NCI-H524 (cell line): ENCODE measurements at regions not wholly inside any gene's neighbourhood (a gene's known extent, or its start where the extent isn't known, plus 50 kb on each side); places are given as distances from the start of the nearest gene placed in this dataset.
A peak's percentile ranks its signal among the peaks of the same experiment; 100 is the strongest.

Experiments used
- DNase-seq, 2 experiments: peaks; one replicate each; lab custom pipeline; 2025; lab: John Stamatoyannopoulos, UW

GRCh38 chr5:158301186-158301585, 442.2 kb upstream of the CLINT1 start:
- no peak for DNase-seq

DNA sequence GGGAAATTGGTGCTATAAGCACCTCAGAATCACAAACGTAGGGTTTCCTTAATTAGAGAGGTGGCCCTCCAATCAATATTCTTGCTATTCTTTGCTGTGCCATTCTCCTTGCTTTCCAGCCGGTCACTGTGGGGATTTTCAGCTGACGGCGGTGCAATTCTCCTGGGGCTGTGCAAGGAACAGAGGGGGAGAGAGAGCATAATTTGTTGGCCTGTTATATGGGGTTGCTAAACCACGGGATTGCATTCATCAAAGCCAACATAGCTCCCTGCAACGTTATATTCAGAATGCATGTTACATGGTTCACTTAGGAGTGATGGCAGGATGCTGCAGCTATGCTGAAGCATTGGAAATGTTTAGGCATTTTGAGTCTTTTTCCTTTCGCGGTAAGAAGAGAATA, 441.3 kb upstream of the CLINT1 start:
- DNase-seq = no peak

- DNase-seq = no peak
Measured at GRCh38 chr5:158297002-158297527, 438.1 kb upstream of the CLINT1 start.

GRCh38 chr5:158294701-158295100, 435.8 kb upstream of the CLINT1 start:
- no peak for DNase-seq

- no peak for DNase-seq
Measured at GRCh38 chr5:158292981-158293380, 434.0 kb upstream of the CLINT1 start.

GRCh38 chr5:158289967-158290366, 431.0 kb upstream of the CLINT1 start:
- DNase-seq = no peak

GRCh38 chr5:158288272-158288657, 429.3 kb upstream of the CLINT1 start:
- DNase-seq = no peak

DNA sequence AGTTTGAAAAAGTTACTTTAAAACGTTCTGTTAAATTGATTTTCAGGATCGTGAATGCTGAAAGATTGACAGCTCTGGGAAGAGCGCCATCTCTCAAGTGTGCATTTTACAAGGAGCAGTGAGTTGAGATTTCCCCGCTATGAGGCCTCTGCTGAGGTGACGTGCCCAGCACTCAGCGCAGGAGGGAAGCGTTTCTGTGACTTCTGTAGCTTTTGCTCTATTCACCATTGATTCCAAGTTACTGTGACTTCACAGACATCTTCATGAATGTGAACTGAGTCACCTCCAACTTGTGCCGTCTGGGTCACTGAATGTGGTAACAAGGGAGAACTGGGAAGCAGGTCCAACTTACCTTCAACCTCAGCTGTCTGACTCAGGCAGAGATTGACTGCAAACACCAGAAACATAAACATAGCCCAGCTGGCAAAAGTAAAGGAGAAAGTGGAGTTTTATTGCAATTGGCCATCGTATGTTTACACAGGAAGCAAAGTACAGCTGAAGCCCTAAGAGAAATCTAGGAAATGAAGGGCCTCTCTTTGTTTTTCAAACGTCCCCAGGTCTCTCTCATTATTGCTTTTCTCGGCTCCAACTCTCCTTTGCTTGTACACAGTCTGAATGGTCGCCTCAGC, 428.8 kb upstream of the CLINT1 start:
- no peak for DNase-seq

DNA sequence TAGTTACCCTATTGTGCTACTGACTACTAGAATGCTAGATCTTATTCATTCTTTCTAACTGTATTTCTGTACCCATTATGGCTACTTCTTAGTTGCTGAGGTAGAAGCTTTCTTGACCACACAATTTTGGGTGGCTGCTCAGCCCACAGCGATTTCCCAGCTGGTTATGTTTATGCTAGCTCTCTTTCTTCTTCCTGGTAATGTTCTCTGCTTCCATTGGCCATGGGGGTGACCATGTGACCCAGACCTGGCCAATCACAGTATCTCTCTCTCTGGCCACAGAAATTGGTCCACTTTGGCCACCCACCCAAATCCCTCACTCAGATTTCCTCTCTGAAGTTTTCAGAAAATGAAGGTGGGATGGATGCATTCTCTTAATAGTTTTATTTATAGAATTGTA, 427.9 kb upstream of the CLINT1 start:
- DNase-seq = no peak

GRCh38 chr5:158285698-158286097, 426.8 kb upstream of the CLINT1 start:
- DNase-seq = peak in 1 of 2 experiments; percentile 3

GRCh38 chr5:158284242-158284641, 425.3 kb upstream of the CLINT1 start:
- DNase-seq = no peak

DNA sequence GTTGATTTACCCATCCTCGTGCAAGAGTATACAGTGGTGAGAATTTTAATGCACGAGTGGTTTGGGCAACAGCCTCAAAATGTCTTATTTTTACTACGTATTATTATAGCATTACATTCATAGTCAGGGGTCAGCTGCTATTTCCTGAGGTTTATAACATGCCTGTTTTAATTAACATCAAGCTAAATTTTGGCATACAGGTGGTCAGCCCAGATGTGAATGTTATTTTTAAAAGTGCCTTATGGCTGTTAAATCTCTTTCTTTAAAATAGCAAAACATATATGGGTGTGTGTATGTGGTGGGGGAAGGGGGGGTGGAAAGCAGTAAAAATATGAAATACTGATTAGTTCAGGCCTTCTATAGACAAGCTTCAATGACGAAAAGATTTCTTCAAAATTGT, 424.5 kb upstream of the CLINT1 start:
- no peak for DNase-seq

DNA sequence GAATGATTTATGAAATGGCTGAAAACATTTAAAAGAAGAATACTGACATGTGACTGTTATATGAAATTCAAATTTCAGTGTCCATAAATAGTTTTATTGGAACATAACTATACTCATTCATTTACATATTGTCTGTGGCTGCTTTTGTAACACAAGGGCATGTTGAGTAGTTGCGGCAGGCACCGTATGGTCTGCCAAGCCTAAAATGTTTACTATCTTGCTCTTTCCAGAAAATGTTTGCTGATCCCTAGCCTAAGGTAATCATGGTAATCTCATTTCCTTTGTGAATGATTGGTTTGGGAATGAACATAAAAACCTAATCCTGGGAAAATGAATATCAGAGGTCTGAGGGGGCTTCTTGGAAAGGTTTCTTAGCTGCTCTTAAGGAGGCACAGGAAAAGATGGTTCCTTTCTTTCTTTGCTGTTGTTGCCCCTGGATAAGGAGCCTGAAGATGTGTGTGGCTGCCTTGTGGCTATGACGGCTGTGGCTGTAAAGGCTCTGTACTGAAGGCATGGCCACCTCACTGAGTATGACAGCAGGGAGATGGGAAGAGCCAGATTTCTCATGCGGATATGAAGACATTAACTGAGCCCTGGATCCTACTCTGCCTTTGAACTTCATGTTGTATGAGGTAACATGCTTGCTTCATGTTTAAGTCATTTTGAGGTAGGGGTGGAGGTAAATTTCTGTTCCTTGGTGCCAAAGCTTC, 419.4 kb upstream of the CLINT1 start:
- DNase-seq = no peak

- no peak for DNase-seq
Measured at GRCh38 chr5:158277276-158277675, 418.3 kb upstream of the CLINT1 start.

GRCh38 chr5:158276692-158277091, 417.7 kb upstream of the CLINT1 start:
- DNase-seq = no peak

- no peak for DNase-seq
Measured at GRCh38 chr5:158275511-158275910, 416.6 kb upstream of the CLINT1 start.

GRCh38 chr5:158273035-158273434, 414.1 kb upstream of the CLINT1 start:
- no peak for DNase-seq

GRCh38 chr5:158272409-158272808, 413.5 kb upstream of the CLINT1 start:
- no peak for DNase-seq

- DNase-seq = no peak
Measured at GRCh38 chr5:158270996-158271554, 412.1 kb upstream of the CLINT1 start.

DNA sequence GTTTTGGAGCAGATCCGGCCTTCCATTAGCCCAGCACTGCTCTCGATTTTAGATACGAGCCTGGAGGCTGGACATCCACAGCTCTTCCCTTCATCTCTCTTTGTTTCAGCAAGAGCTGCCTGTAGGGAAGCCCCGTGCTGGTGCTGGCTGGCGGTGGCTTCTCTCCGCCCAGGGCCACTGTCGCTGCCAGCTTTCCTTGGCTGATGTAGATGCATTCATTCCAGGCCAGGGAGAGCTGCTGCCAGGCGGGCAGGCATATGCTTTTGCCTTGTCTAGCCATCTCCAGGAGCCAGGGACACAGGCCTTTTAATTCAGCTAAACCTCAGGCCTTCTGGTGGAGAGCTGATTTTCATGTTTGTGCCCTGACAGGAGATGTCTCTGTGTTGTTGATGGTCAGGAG, 409.3 kb upstream of the CLINT1 start:
- no peak for DNase-seq

DNA sequence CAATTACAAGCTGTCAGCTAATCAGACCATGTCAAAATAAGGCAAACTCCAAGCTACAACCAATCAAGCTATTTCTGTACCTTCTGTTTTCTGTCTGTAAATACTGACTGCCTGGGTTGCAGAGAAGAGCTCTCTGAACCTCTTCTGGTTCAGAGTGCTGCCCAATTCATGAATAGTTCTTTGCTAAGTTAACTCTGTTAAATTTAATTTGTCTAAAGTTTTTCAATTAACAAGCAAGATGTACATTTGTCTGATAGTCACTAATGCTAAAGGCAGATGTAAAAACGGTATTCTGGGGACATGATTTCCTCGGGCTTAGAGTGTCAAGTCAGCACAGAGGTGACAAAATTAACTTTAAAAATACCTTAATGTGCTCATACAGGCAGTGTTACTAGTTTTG, 408.3 kb upstream of the CLINT1 start:
- no peak for DNase-seq

GRCh38 chr5:158265931-158266700, 407.2 kb upstream of the CLINT1 start:
- DNase-seq = peak in 1 of 2 experiments; percentile 37

- DNase-seq = no peak
Measured at GRCh38 chr5:158265346-158265745, 406.4 kb upstream of the CLINT1 start.
